Stimulated activated CD8-positive, alpha-beta memory T cell treated with anti-CD3 and anti-CD28 coated beads, Interleukin-15, amount 100 ng/mL, for 48 hours (primary cell): ENCODE measurements at regions not wholly inside any gene's neighbourhood (a gene's known extent, or its start where the extent isn't known, plus 50 kb on each side); places are given as distances from the start of the nearest gene placed in this dataset.

Experiments
- DNase-seq, 2 donors: peaks; one replicate each; pipeline ENCODE4 v3.0.0-alpha.2; 2020; ENCODE audit warnings: low read depth in 2 of 2

DNA sequence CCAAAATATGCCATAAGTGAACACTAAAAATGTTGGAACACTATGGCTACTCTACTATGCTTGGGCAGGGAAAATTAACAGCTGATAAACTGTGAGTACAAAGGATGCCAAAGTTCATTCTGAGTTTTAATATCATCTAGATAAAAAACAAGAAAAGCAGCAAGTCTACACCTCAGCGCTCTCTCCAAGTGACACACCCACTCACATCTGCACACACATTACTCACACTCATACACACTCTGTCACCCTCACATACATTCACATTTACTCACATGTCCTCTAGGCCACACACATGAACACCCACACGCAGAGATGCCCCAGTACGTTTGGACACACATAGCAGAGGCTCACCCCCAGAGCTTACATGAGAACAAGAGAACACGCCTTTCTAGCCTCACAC lies 87.3 kb upstream of the RAB4A start:
- DNase-seq: no peak

DNA sequence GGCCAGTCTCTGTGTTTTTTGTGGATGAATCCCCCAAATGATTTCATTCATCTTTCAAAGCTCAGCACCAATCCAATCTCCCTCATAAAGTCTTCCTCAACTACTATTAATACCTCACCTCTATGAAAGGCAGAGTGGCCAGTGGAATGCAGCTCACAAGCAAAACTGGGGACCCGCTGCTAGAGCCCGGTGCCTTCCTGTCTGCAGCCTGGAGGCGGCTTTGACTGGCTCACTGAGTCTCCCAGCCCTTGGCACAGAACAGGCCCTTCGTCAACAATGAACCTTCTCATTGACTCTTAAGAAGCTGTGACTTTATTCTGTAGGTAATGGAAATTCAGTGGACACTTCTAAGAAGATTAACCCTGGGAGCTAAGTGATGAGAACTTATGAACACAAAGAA lies 86.8 kb upstream of the RAB4A start:
- DNase-seq: no peak

DNA sequence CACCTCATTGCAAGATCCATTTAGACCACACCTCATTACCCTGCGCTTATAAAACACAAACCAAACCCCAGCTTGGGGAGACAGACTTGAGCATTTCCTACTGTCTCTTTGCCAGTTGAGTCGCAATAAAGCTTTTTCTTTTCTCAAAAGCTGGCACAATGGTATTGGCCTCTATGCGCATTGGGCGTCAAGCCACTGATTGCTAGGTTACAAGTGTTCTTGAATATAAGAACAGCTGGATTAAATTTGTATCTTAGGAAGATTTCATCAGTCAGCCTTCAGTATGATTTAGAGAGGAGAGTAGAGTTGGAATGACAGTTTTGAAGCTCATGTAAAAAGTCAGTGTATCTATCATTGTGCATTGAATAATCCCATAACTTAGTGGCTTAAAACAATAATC lies 84.9 kb upstream of the RAB4A start:
- no peak for DNase-seq

DNA sequence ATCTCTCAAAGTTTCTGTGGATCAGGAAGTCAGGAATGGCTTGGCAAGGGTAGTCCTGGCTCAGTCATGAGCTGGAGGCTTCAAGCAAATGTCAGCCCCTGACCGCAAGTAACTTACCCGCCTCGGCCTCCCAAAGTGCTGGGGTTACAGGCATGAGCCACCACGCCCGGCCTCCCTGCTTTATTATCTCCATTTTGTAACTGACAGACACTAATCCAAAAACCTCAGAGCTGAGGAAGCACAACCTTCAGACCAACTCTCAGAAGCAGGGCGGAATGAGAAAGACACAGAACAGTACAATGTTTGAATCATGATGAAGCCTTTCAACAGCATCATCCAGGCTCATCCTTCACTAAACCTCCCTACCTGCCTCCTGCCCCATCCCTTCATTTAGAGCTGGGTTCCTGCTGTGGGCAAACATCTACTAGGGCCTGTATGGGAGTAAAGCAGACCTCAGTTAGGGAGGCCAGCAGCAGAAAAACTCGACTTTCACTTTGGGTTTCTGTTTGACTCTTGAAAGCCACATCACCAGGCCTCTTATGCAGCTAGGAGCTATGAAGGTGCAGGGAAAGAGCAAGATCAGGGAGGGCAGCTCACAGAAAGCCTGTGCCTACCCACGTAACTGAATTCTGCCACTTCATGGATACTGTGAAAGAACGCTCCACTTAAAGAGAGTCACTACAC lies 84.4 kb upstream of the RAB4A start:
- DNase-seq: peak in 1 of 2 donors; percentile 18

DNA sequence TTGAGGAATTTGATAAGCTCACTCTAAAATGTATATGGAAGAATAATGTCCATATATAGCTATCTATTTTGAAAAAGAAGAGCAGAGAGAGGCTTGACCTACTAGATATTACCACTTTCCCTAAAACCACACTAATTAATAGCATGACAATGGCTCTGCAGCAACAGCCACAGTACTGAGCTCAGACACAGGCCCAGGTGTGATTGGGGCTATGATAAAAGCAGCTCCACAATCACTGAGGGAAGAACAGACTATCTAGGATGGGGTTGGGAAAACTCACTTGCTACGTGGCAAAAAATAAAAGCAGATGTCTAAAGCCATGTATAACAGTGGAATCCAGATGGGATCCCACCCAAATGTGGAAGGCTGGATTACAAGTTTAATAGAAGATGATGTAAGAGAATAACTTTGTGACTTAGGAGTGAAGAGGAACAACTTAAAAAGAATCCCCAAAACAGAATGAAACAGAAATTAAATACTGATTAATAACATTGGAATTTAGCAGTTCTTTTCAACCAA lies 80.8 kb upstream of the RAB4A start:
- DNase-seq: no peak

DNA sequence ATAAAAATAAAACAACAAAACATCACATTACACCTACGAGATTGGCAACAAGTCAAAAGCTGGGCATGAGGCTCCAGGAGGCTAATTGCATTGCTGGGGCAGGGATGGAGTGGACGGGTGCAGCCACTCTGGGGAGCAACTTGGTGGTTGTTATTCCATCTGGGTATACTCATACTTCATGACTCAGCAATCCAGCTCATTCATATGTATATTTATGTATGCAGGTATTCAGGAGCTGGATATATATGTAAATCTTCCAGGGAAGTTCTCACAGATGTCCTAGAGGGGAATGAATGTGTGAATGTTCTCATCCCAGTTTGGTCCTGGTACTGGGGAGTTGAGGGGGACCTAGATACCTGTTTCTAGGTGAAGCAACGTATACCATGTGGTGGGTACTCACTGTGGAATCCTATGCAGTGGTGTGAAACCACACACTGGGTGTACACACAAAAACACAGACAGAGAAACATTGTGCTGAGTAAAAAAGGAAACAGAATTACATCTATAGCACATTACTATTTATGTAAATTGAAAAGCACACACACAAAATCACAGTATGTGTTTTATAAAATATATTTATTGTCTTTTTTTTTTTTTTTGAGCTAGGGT lies 79.7 kb upstream of the RAB4A start:
- DNase-seq: no peak

DNA sequence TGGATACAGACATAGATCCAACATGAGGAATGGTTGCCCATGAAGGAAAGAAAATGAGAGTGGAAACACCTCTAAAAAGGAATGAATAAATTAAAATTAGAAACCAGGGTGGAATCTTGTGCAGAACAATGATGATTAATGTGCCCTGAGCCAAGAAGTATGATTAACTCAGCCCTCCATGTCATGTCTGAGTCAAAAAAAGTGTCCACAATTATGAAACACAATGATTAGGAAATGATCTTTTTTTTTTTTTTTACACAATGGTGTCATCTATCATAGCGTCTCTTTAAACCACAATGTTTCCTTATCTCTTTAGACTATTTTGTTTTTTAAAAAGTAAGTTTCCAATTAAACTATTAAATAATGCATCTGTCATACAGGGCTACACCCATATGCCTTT lies 78.9 kb upstream of the RAB4A start:
- DNase-seq: no peak

DNA sequence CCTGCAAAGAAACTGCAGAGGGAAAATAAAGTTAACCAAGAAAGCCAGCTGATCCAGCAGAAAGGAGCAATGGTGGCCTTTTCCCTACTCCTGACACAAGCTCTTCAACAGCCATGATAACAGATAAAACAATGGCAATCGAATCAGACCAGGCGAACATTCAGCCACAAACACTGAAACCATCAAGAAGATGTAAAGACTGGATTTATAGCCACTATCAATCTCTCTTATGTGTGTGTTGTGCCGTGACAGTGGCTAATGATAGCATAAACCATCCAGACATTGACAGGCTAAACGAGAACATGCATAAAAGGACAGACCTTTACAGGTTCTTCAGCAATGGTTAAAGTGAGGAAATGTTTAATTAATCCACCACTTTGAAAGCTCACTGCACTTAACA lies 78.1 kb upstream of the RAB4A start:
- no peak for DNase-seq

DNA sequence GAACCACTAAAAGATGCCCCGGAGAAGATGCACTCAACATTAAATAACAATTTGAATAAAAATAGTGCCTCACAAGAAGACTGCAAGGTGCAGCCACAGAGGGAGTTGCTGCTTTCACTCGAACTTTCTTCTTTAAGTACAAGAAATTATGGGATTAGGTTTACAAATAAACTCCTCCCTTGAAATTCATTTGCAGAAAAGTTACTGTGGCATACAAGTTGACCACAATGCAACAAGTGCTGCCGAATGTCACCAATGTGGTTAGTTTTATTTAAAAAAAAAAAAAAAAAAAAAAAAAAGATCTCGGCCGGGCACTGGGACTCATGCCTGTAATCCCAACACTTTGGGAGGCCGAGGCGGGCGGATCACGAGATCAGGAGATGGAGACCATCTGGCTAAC lies 76.8 kb upstream of the RAB4A start:
- no peak for DNase-seq

DNA sequence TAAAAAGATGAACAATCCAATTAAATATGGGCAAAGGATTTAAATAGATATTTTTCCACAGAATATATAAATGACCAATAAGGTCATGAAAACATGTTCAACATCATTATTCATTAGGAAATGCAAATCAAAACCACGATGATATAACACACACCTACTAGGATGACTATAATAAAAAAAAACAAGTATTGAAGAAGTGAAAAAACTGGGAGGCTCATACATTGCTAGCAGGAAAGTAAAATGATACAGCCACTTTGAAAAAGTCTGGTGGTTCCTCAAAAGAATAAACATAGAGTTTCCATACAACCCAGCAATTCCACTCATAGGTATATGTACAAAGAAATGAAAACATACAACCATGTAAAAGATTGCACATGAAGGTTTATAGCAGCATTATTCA lies 75.7 kb upstream of the RAB4A start:
- DNase-seq: no peak

DNA sequence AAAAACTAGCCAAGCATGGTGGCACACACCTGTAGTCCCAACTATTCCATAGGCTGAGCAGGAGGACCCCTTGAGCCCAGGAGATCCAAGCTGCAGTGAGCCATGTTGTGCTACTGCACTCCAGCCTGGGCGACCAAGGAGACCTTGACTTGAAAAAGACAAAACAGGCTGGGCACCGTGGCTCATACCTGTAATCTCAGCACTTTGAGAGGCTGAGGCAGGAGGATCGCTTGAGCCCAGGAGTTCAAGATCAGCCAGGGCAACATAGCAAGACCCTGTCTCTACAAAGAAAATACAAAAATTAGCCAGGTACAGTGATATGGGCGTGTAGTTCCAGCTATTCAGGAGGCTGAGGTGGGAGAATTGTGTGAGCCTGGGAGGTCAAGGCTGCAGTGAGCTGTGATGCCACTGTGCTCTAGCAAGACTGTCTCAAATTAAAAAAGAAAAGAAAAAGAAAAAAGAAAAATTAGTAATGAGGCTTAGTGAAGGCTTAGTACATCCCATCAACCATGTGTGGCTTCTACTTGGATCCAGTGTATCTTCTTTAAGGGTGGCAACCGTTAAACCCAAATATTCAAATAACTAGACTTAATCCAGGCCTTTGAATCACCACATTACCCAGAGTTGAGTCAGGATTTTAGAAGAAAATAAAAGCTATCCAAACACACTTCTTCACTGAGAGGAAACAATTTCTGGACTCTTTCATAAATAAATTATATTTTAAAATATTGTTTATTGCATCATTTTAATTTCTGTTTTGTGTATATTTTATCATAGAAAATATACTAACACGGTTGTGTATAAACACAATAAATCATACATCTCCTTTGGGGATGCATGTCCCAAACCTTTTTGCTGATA lies 74.3 kb upstream of the RAB4A start:
- DNase-seq: no peak

DNA sequence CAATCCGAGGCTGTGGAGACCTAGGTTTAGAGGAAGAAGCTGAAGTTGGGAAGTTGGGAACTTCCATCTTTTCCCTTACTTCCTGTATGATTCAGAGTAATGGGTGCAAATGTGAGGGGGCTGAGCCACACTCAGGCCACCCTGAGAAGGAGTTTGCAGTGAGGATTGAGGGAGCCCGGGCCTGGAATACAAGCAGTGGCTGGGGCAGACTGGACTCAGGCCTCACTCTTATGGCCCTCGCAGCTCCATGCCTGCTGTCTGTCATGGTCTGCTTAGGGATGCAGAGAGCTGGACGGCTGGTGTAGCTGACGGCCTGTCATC lies 73.7 kb upstream of the RAB4A start:
- no peak for DNase-seq

DNA sequence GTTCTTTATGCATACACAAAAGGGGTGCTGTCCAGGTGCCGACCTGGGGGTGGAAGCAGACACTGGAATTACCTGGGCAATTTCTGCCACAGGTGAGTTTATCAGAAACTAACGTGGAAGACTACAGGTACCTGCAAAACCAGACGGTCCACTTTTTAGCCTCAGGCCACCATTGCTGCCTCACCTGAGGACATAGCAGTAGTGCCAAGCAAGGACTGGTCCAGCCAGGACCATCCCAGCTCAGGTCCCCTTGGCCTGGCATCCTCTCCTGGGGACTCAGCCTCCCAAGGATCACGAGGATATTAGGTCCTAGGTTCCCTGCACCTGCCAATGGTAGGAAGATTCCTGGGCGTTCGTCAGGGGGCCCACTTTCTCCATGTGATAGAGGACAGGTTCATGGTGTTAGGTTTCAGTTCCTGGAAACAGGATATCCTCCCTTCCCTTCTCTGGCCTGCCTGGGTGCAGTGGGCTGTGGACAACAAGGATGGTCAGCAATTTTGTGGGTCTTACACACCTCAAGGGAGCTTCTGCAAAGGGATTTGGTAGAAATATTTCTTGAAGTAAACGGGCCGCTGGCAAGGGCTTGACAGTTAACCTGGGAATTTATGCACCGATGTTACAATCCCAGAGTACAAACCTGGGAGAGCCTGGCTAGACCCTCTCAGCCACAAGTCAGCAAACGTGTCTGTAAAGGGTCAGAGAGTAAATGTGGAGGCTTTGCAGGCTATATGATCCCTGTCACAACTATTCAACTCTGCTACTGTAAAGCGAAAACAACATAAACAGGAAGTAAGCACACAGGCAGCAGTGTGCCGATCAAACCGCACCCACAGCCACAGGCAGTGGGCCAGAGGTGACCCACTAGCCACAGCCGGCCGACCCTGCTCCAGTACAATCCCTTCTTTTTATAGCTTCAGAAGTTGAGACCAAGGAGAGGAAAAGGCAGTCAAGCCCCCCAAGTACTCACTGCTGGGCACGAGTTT lies 71.4 kb upstream of the RAB4A start:
- no peak for DNase-seq

DNA sequence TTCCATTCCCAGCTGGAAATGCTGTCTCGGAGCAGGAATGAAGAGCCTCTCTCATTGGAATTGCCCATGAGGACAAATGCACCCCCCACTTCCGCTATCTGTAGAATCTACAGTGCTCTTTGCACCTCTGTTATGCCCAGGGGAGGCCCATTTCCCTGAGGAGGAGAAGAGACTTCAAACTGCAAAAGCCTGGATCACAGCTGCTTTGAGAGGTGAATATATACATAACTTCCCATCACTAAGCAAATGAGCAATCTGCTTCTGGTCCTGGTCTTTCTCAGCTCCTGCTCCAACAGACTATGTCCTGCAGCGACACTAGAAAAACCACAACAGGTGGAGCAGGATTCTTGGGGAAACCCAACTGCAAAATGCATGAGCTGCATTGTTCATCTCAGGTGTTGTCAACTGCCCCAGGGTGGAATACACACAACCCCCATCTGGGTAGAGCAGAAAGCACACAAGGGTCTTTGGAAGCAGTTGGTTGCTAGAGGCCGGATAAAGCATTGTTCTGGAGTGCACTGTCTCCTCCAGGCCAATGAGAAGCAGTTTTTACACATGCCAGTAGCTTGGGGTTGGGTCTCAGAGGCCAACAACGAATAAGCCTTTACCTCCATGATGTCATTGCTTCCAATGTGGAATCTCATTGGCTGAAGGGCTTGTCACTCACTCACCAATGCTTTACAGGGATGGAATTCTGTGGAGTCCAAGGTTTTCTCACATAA lies 67.7 kb upstream of the RAB4A start:
- no peak for DNase-seq

DNA sequence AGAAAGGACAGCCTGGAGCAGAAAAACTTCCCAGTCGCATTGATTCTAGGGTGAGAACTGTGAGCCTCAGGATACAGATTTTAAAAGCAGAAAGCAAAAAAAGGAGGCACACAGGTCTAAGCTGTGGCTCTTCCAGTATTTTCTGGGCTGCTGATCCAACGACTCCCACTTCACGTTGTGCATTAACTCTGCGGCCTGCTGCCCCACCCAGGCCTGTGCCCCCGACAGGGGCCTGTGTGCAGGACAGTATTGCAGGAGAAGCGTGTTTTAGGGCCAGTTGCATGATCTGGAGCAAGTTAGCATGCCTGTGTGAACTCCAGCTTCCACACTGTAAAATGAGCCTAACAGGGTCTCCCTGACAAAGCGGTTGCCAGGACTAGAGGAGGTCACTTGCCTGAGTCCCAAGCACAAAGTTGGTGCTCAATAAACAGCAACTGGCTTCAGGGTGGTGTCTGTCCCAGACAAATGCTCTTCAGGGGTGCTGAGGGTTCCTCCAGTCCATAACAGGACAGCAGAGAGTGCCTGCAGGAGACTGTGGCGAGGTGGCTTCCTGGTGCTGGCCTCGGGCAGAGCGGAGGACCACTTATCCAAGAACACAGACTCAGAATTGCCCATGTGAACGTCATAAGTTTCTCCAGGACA lies 66.8 kb upstream of the RAB4A start:
- DNase-seq: no peak

DNA sequence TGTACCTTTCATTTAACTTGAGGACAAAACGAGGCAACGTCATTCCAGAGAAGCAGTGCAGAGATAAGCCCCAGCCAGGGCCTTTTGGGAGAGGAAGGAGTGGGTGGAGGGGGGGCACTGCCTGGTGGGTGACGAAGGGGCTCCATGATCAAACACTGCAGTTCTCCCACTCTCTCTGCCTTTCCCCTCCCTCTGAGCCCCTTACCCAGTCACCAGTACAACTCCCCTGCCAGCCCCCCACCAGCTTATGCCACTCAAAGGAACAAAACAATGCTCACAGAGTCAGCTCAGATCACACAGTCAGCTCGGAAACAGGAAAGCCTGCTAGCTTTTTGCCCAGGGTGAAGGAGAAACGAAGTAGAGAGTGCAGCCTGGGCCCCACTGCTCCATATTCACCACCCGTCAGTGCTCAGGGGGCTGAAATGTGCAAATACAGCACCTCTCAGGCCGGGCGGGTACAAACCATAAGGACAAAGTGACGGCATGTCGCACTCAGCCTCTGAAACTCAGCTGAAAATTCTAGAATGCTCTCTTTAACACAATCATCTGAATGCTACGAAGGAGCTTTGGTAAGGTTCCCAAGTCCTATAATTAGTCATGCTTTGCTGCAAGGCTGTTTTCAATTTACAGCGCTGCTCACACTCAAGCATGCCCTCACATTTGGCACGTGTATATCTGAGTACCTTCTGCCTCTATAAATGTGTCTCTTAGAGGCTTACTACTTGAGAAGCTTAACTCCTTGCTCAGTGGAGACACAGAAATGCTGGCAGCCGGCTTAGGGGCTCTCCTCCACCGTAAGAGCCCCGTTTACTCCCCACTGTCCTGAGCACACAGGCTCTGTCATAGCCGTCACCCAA lies 65.8 kb upstream of the RAB4A start:
- no peak for DNase-seq

DNA sequence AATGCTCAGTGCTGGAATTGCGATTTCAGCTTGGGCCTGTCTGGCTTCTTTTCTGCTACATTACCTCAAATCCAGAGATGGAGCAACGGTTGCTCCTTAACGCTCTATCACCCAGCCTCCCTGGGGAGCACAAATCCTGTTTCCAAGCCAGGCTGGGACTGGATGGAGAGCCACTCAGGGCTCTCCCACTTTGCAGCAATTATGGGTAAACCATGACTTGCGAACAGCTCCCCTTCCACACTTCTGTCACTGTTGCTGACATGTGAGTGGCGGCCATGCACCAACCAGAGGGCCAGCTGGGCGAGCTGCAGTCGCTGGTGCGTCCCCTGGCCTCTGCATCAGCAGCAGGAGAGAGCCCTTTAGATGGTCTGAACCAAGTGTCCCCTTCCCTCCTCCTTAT lies 65.1 kb upstream of the RAB4A start:
- DNase-seq: no peak

DNA sequence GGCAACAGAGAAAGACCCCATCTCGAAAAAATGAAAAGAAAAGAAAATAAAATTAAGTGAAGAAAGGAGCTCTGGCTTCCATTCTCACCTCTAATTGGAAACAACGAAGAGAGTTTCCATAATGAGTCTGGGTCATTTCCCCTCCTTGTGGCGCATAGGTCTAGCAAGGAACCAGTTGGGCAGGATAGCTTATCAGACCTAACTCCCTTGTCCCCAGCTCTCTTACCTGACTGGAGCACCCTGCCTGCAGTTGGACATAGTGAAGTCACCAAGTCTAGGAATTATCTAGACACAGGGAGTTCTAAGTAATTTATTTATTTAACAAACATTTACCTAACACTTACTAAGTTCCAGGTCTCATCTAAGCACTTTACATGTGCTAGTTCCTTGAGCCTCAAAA lies 63.0 kb upstream of the RAB4A start:
- DNase-seq: no peak

DNA sequence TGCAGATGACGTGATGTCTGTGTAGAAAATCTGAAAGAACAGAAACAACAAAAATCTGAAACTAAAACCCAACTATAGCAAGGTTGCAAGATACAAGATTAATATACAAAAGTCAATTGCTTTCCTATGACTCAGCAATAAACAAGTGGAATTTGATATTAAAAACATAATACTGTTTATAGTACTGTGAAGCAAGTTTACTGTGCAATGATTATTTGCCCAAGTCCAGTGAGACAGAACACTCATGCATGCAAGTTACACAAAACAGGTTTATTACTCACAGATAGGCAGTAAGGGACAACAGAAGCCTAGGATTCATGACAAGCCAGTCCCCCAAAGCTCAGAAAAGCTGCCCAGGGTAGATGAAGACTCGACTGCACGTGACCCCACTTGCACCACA lies 62.4 kb upstream of the RAB4A start:
- no peak for DNase-seq

DNA sequence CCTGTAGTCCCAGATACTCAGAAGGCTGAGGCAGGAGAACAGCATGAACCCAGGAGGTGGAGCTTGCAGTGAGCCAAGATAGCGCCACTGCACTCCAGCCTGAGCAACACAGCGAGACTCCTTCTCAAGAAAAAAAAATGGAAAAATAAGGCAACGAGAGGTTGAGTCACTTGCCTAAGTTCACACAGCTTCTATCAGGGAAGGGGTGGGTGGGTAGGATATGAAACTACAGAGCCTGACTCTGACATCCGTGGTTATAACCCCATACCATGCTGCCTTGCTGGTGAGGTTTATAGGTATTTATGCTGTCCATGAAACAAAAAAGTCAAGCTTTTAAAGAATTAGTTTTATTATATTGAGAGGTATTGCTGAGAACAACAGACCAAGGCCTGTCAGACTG lies 61.5 kb upstream of the RAB4A start:
- DNase-seq: no peak
